ENCODE measurements at regions not wholly inside any gene's neighbourhood (a gene's known extent, or its start where the extent isn't known, plus 50 kb on each side); places are given as distances from the start of the nearest gene placed in this dataset.

- no peak for TF ChIP-seq PATZ1 (CRISPR knock-in tag; IDR thresholded peaks at IDR 0.05; ENCODE audit: borderline replicate concordance)
- no peak for TF ChIP-seq ESRRG (CRISPR knock-in tag; IDR thresholded peaks at IDR 0.05)
- TF ChIP-seq BACH2 (CRISPR knock-in tag; IDR thresholded peaks at IDR 0.05; ENCODE audit: borderline replicate concordance), result no peak
- TF ChIP-seq ZNF8 (CRISPR knock-in tag; IDR thresholded peaks at IDR 0.05), result no peak
- no peak for TF ChIP-seq ZNF565 (CRISPR knock-in tag; conservative IDR thresholded peaks at IDR 0.05; ENCODE audit: low read depth)
- TF ChIP-seq ZFP3 (CRISPR knock-in tag; IDR thresholded peaks at IDR 0.05), result no peak
- TF ChIP-seq ZFP30 (CRISPR knock-in tag; IDR thresholded peaks at IDR 0.05), result no peak
- TF ChIP-seq PPARA (CRISPR knock-in tag; IDR thresholded peaks at IDR 0.05; ENCODE audit: borderline replicate concordance), result no peak
- TF ChIP-seq SNAI2 (CRISPR knock-in tag; IDR thresholded peaks at IDR 0.05), result no peak
- TF ChIP-seq ARNTL (CRISPR knock-in tag; IDR thresholded peaks at IDR 0.05; ENCODE audit: borderline replicate concordance, low read depth), result no peak
Measured at GRCh38 chr5:167295681-167296005, 995.8 kb upstream of the WWC1 start (continued).

GRCh38 chr5:167296066-167296465 is 995.4 kb upstream of the WWC1 start:
- ATAC-seq, result no peak
- TF ChIP-seq CSDC2 (CRISPR knock-in tag; IDR thresholded peaks at IDR 0.05) (no peak), TSHZ2 (CRISPR knock-in tag; IDR thresholded peaks at IDR 0.05) (no peak), OSR1 (CRISPR knock-in tag; IDR thresholded peaks at IDR 0.05) (no peak), GLIS3 (CRISPR knock-in tag; IDR thresholded peaks at IDR 0.05) (no peak), ZFP30 (CRISPR knock-in tag; IDR thresholded peaks at IDR 0.05) (no peak), ZC3H10 (CRISPR knock-in tag; IDR thresholded peaks at IDR 0.05) (no peak), ZNF565 (CRISPR knock-in tag; conservative IDR thresholded peaks at IDR 0.05; ENCODE audit: low read depth) (no peak), CSRNP3 (CRISPR knock-in tag; IDR thresholded peaks at IDR 0.05) (no peak), ISL1 (CRISPR knock-in tag; IDR thresholded peaks at IDR 0.05) (no peak), BACH2 (CRISPR knock-in tag; IDR thresholded peaks at IDR 0.05; ENCODE audit: borderline replicate concordance) (no peak), ZNF70 (CRISPR knock-in tag; IDR thresholded peaks at IDR 0.05) (no peak), POU6F1 (CRISPR knock-in tag; IDR thresholded peaks at IDR 0.05; ENCODE audit: borderline replicate concordance, low read depth) (no peak), ZNF8 (CRISPR knock-in tag; IDR thresholded peaks at IDR 0.05) (no peak), ARNTL (CRISPR knock-in tag; IDR thresholded peaks at IDR 0.05; ENCODE audit: borderline replicate concordance, low read depth) (no peak), PPARA (CRISPR knock-in tag; IDR thresholded peaks at IDR 0.05; ENCODE audit: borderline replicate concordance) (no peak), SNAI2 (CRISPR knock-in tag; IDR thresholded peaks at IDR 0.05) (no peak), TCF4 (CRISPR knock-in tag; IDR thresholded peaks at IDR 0.05; ENCODE audit: borderline replicate concordance) (no peak), CREB5 (CRISPR knock-in tag; IDR thresholded peaks at IDR 0.05; ENCODE audit: low read depth) (no peak)

- ATAC-seq, result no peak
- TF ChIP-seq SNAI2 (CRISPR knock-in tag; IDR thresholded peaks at IDR 0.05), result no peak
- no peak for TF ChIP-seq ZFP3 (CRISPR knock-in tag; IDR thresholded peaks at IDR 0.05)
- TF ChIP-seq TCF4 (CRISPR knock-in tag; IDR thresholded peaks at IDR 0.05; ENCODE audit: borderline replicate concordance), result no peak
- no peak for TF ChIP-seq CSDC2 (CRISPR knock-in tag; IDR thresholded peaks at IDR 0.05)
- no peak for TF ChIP-seq TSHZ2 (CRISPR knock-in tag; IDR thresholded peaks at IDR 0.05)
- no peak for TF ChIP-seq ZNF8 (CRISPR knock-in tag; IDR thresholded peaks at IDR 0.05)
- TF ChIP-seq ZNF565 (CRISPR knock-in tag; conservative IDR thresholded peaks at IDR 0.05; ENCODE audit: low read depth), result no peak
- no peak for TF ChIP-seq POU6F1 (CRISPR knock-in tag; IDR thresholded peaks at IDR 0.05; ENCODE audit: borderline replicate concordance, low read depth)
- TF ChIP-seq TOX (CRISPR knock-in tag; IDR thresholded peaks at IDR 0.05; ENCODE audit: borderline replicate concordance), result no peak
- no peak for TF ChIP-seq PPARA (CRISPR knock-in tag; IDR thresholded peaks at IDR 0.05; ENCODE audit: borderline replicate concordance)
- no peak for TF ChIP-seq ARNTL (CRISPR knock-in tag; IDR thresholded peaks at IDR 0.05; ENCODE audit: borderline replicate concordance, low read depth)
Measured at GRCh38 chr5:167296661-167297060, 994.8 kb upstream of the WWC1 start.

Measured in SK-N-SH treated with all-trans-retinoic acid at 6 μM for 48 hours (cell line).